NCI-H226 (cell line): ENCODE measurements at regions not wholly inside any gene's neighbourhood (a gene's known extent, or its start where the extent isn't known, plus 50 kb on each side); places are given as distances from the start of the nearest gene placed in this dataset.

Experiments used
- DNase-seq: peaks from one replicate; pipeline ENCODE4 v3.0.0-alpha.2; 2015

- DNase-seq = peak; percentile 80
These were observed 71.3 kb upstream of the PRDX6 start for GRCh38 chr1:173405834-173406233.

DNA sequence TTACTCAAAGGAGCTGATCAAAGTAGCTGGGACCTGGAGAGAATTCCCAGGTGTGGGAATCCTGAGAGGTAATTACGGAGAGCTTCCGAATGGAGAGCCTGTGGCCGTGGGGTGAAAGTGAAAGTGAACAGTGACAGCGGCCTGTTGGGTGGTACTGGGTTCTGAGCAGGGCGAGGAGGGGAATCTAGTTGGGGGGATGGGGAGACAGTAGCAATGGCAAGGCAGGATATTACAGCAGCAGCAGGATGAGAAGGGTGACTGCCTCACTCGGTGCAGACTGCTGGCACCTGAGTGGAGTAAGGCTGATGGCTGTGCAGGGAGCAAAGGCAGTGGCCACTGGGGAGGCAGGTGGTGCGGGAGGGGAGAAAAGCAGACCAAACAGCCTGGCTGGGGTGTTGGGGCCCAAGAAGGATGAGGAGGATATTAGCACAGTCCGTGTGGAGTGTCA is 70.3 kb upstream of the PRDX6 start:
- no peak for DNase-seq

GRCh38 chr1:173407846-173408245 is 69.3 kb upstream of the PRDX6 start:
- no peak for DNase-seq

DNA sequence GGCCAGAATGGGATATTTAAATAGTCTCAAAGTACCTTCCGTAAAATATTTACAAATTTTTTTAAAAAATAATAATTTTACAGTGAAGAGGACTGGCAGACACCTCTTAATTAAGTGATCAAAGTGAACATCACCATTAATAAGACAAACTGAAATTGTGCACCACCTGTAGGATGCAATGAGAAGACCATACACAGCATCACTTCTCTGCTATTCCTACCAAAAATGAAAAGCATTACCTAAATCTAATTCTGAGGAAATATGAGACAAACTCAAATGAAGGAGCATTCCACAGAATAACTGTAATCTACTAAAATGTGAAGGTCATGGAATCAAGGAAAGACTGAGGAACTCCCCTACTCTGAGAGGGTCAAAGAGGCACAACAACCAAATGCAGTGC is 68.2 kb upstream of the PRDX6 start:
- DNase-seq = no peak

DNA sequence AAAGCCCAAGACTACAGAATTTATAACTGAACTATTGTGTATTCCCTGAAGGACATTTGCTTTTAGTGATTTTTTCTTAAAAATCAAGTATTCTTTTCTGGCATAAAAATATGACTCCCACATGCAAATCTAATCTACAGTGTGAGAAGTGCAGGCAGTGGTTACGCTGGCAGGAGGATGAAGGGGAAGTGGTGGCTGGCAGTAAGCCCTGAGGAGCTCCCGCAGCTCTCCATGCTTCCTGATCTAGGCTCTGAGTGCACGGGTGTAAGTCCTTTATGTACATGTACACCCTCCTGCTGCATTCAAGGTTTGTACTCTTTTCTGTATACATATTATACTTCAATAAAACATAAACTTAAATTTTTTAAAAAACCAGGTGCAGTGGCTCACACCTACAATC is 67.5 kb upstream of the PRDX6 start:
- DNase-seq = peak; percentile 91

DNA sequence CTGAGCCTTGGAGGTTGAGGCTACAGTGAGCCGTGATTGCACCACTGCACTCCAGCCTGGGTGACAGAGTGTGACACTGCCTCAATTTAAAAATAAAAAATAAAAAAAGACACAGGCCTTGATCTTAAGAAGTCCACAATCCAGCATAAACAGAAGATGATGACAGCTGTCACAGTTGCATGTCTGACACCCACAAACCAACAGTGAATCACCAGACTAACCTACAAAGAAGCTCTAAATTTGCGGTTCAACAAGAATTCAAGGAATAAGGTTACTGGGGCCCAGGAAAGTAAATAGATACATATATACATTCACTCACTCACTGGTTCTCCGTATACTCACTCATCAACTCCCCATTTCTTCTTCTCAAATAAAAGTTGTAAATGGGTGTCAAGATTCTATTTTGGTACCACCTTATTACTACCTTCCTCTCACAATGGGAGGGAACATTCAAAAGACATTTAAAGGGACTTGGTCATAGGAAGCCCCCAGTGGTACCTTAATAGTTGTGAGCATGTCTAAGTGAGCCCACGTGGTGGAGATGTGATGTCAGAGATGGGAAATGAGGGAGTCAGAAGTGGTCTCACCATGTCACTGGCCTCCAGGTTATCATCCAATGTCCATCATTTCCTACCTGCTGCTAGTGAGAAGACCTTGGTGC is 66.9 kb upstream of the PRDX6 start:
- no peak for DNase-seq

DNA sequence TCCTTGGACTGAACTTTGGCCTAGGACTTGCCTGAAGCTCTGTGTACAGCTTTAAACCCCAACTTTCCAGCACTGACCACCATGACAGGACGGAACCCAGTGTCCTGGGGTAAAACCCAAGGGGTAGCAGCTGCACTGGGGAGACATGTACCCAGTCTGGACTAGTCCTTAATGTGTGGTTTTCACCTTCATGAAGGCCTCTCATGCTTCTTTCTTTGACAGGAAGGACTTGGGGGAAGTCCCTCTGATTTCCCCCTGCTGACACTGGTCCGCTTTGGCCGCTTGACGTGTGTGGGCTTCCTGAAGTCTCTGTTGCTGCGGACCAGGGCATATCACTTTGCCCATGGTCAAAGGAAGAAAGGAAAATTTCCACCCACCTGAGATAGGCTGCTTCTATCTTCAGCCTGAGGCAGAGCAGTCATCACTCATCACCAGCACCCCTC is 66.3 kb upstream of the PRDX6 start:
- no peak for DNase-seq

DNA sequence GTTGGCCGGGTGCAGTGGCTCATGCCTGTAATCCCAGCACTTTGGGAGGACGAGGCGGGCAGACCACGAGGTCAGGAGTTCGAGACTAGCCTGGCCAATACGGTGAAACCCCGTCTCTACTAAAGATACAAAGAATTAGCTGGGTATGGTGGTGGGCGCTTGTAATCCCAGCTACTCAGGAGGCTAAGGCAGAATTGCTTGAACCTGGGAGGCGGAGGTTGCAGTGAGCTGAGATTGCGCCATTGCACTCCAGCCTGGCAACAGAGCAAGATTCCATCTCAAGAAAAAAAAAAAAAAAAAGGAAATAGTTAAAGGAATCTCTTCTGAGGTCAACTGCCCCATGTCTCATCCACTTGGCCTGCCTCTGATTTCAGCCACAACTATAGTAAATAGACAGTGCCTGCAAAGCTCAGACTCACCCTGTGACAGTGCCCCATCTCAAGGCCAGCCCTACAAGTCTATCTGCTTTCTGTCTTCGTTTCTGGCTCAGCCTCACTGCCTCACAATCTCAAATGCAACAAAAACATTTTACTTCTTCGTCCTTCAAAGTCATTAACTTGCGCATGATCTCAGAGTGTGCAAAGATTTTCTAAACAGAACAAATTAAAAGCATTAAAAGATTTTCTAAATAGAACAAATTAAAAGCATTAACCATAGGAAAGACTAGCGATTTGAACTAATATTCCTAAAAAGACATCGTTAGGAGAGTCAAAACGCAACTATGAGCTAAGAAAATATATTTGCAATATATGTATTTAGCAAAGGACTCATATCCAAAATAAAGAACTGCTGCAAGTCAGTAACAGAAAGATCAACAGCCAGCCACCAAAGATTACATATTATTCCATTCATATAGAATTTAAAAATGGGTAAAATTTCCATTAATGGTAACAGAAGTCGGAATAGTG is 65.0 kb upstream of the PRDX6 start:
- peak; percentile 62 for DNase-seq

DNA sequence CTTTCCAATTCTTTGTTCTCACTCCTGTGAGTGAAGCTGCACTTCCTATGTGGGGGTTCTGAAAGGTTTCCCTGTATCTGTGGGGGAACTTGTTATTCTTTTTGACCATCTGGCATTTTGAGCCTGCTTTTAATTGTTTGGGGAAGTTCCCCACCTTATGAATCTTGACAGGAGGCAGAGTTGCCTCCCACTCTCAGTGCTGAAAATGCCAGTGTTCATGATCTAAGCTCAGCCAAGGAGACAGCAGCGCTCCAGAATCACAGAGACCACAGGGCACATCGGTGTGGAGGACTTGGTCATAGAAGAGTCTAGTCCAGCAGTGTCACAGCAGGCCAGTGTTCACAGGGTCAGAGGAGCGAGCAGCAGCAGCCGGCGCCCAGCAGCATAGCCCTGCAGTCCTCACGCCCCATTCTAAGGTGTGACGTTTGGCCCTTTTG is 63.8 kb upstream of the PRDX6 start:
- DNase-seq = no peak

DNA sequence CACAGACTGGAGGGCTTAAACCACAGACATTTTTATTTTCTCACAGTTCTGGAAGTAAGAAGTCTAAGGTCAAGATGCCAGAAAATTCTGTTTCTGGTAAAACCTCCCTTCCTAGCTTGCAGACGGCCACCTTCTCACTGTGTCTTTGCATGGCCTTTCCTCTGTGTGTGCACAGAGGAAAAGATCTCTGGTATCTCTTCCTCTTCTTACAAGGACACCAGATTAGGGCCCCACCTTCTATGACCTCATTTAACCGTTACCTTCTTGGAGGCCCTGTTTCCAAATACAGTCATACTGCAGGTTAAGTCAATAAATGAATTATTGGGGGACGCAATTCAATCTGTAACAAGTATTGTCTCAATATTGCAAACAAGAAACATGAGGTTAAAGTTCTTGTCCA is 63.0 kb upstream of the PRDX6 start:
- DNase-seq = no peak

DNA sequence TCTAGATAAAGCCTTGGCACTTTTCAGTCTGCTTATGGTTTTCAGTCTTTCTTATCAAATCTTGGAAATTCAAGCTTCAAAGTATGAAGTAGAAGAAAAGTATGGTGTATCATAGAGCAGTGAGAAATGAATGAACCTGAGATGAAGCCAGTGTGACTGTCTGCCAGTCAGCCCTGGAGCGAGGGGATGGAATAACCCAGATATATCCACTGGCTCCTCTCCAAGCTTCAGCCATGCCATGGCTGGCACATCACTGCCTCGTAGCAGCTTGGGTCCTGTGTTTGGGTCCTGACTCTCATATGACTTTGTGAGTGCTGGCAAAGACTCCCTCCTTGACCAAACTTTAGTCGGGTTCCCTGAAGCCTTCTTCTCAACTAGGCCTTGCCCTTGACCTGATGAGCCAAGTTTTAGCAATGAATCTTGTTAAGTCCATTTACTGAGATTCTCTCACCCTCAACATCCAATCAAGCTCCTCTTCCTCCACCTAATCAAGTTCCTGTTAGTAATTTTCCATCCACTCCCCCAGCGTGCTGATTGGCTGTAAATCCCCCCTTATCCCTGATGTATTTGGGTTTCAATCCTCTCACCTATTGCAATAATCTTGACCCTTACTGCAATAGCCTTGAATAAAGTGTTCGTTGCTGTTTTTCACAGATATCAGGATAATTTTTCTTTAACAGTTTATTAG is 62.5 kb upstream of the PRDX6 start:
- no peak for DNase-seq

- DNase-seq = no peak
These were observed 61.6 kb upstream of the PRDX6 start for GRCh38 chr1:173415490-173415889.

GRCh38 chr1:173415905-173416450 is 61.2 kb upstream of the PRDX6 start:
- DNase-seq = no peak

GRCh38 chr1:173417563-173417962 is 59.6 kb upstream of the PRDX6 start:
- no peak for DNase-seq

GRCh38 chr1:173418107-173418985 is 58.8 kb upstream of the PRDX6 start:
- DNase-seq = no peak

DNA sequence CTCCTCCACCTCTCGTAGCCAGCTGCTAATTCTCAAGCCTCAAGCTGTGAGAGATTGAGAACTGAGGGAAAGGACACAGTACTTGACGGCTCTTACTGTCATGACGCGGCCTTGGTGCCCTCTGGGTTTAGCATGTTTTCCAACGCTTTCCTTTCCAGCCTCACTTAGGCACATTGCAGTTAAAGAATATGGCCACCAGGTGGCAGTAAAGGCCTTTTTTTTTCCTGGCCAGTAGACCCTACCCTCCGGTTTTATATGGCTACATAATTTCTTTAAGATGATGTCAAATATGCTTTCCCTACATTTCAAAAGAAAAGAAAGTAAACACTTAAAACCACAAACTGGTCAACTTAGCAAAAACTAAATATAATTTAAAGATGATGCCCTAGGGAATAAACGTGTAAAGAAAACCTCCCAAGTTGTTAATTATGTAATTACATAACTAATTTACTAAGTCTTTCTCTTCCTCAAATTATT is 56.8 kb upstream of the PRDX6 start:
- DNase-seq = peak; percentile 47

DNA sequence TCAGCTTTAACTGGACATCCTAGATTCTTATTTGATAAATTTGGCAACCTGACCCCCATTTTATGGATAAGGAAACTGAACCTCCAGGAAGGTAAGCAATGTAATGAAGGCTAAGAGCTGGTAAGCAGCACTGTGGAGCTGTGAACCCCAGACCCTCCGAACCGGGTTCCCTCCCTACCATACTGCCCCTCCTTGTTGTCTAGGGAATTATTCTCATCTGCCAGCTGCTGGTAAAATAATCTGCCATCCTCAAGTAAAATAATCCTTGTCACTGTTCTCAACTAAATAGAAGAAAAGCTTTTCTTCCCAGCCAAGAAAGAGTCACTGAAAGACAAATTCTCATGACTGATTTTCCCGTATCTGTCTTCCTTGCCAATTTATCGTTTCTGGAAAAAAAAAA is 55.8 kb upstream of the PRDX6 start:
- DNase-seq = no peak

GRCh38 chr1:173421789-173422188 is 55.3 kb upstream of the PRDX6 start:
- no peak for DNase-seq

- no peak for DNase-seq
These were observed 54.6 kb upstream of the PRDX6 start for GRCh38 chr1:173422456-173422976.

GRCh38 chr1:173423291-173423690 is 53.8 kb upstream of the PRDX6 start:
- no peak for DNase-seq

- no peak for DNase-seq
These were observed 53.0 kb upstream of the PRDX6 start for GRCh38 chr1:173424143-173424542.
